WERI-Rb-1 (cell line): ENCODE measurements at regions not wholly inside any gene's neighbourhood (a gene's known extent, or its start where the extent isn't known, plus 50 kb on each side); places are given as distances from the start of the nearest gene placed in this dataset.

Experiments
- DNase-seq: peaks from one replicate; pipeline ENCODE4 v3.0.0-alpha.2; 2020
- H3K27ac ChIP-seq: fragments of 250-450 bp; sonication (Bioruptor Pico); 2 replicates; pipeline ENCODE4 v1.5.1; 2020; ENCODE audit warnings: mild to moderate bottlenecking, moderate library complexity
- H3K27me3 ChIP-seq: fragments of 250-450 bp; sonication (Bioruptor Pico); 2 replicates; pipeline ENCODE4 v1.5.1; 2021; ENCODE audit warnings: mild to moderate bottlenecking, low read depth, moderate library complexity; ENCODE audit not compliant: insufficient read depth, severe bottlenecking
- H3K36me3 ChIP-seq: fragments of 250-450 bp; sonication (Bioruptor Pico); 2 replicates; pipeline ENCODE4 v1.5.1; 2020; ENCODE audit warnings: mild to moderate bottlenecking, moderate library complexity
- H3K4me3 ChIP-seq: 2 replicates; pipeline ENCODE4 v1.5.1; 2011; ENCODE audit warnings: low read depth, mild to moderate bottlenecking, control low read depth, low read length
- H3K9me3 ChIP-seq: fragments of 250-450 bp; sonication (Bioruptor Pico); 2 replicates; pipeline ENCODE4 v1.5.1; 2021; ENCODE audit warnings: mild to moderate bottlenecking, moderate library complexity; ENCODE audit not compliant: severe bottlenecking
- CTCF ChIP-seq: IDR thresholded peaks from 2 replicates; pipeline ENCODE4 v1.5.1; 2011; ENCODE audit warnings: low read depth, mild to moderate bottlenecking, control low read depth, inconsistent platforms, low read length

- Histone ChIP-seq H3K9me3 (no peaks in the 10 kb centered on the region), H3K27ac (no peak overlapping the region), H3K4me3 (no peak overlapping the region), H3K36me3 (no peaks in the 10 kb centered on the region), H3K27me3 (no peaks in the 10 kb centered on the region)
- no peak for DNase-seq
- no peak for TF ChIP-seq CTCF
Observed at GRCh38 chr14:55927028-55927427, 191.2 kb upstream of the PELI2 start.

GRCh38 chr14:55928276-55928675 is 189.9 kb upstream of the PELI2 start:
- Histone ChIP-seq H3K36me3 (no peaks in the 10 kb centered on the region), H3K9me3 (no peaks in the 10 kb centered on the region), H3K27me3 (no peaks in the 10 kb centered on the region), H3K27ac (no peak overlapping the region), H3K4me3 (no peak overlapping the region)
- TF ChIP-seq CTCF, result no peak
- no peak for DNase-seq

GRCh38 chr14:55929136-55929535 is 189.1 kb upstream of the PELI2 start:
- no peaks in the 10 kb centered on the region for H3K27me3 ChIP-seq
- H3K27ac ChIP-seq, result no peak overlapping the region
- H3K4me3 ChIP-seq, result no peak overlapping the region
- no peak for DNase-seq
- TF ChIP-seq CTCF, result no peak
- peaks cover 7% of the 10 kb centered on the region for H3K9me3 ChIP-seq
- no peaks in the 10 kb centered on the region for H3K36me3 ChIP-seq

- no peaks in the 10 kb centered on the region for H3K27me3 ChIP-seq
- H3K9me3 ChIP-seq, result peaks cover 9% of the 10 kb centered on the region
- H3K36me3 ChIP-seq, result no peaks in the 10 kb centered on the region
- no peak overlapping the region for H3K4me3 ChIP-seq
- no peak overlapping the region for H3K27ac ChIP-seq
- no peak for TF ChIP-seq CTCF
- no peak for DNase-seq
Observed at GRCh38 chr14:55930016-55930784, 188.0 kb upstream of the PELI2 start.

GRCh38 chr14:55936691-55937090 is 181.5 kb upstream of the PELI2 start:
- no peak overlapping the region for H3K27ac ChIP-seq
- no peaks in the 10 kb centered on the region for H3K27me3 ChIP-seq
- DNase-seq, result no peak
- peaks cover 9% of the 10 kb centered on the region for H3K9me3 ChIP-seq
- no peaks in the 10 kb centered on the region for H3K36me3 ChIP-seq
- TF ChIP-seq CTCF, result no peak
- no peak overlapping the region for H3K4me3 ChIP-seq
